ENCODE measurements at regions not wholly inside any gene's neighbourhood (a gene's known extent, or its start where the extent isn't known, plus 50 kb on each side); places are given as distances from the start of the nearest gene placed in this dataset.

- ATAC-seq: no peak
- ChIA-PET POLR2A (no interaction called here), CTCF (no interaction called here)
- Mint-ChIP-seq H3K4me3 (no peak overlapping the region), H3K36me3 (ENCODE audit: low read depth) (no peaks in the 10 kb centered on the region), H3K27ac (no peak overlapping the region), H3K4me1 (ENCODE audit: low read depth) (no peaks in the 10 kb centered on the region), H3K27me3 (no peaks in the 10 kb centered on the region), H3K9me3 (no peaks in the 10 kb centered on the region)
- TF ChIP-seq CTCF (IDR thresholded peaks at IDR 0.05): no peak
- DNase-seq: no peak
- intact Hi-C loops (cut with micrococcal nuclease): no loop called here
Observed at GRCh38 chr17:70820276-70820675, 650.9 kb downstream of the KCNJ2 start.

DNA sequence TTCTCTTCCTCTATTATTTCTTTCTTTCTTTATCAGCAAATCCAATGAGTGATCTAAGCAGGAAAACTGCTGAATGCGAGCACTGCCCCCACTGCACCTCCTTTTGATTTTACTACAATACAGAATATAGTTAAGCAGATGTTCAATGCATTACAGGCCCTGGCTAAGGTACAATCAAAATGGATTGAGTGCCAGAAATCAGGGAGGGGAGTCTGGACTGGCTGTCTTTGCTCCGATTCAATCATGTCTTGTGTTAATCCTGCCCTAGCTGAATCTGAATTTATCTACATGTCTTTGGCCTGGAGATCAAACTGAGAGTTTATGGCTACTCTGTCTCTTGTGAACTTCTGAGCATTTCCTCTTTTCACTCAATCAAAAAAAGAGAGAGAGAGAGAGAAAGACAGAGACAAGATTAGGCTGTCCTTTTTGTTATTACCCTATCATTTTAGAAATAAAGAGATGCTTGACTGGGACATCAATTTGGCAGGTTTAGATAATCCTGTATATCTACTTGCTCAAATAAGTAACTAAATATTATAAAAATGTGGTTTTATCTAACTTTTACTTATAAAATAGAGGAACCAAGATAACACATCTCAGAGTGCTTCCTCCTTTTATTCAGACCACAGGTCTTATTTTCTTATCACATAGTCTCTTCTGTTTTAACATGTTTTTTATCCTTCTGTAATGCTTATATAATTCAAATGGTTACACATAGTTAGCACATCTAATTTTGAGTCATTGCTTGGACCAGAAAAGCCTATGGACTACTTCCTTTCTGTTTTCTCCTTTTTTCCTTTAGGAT lies 656.2 kb downstream of the KCNJ2 start:
- Mint-ChIP-seq H3K27me3 (no peaks in the 10 kb centered on the region), H3K36me3 (ENCODE audit: low read depth) (no peaks in the 10 kb centered on the region), H3K4me1 (ENCODE audit: low read depth) (no peaks in the 10 kb centered on the region), H3K27ac (no peak overlapping the region), H3K9me3 (peaks cover 3% of the 10 kb centered on the region), H3K4me3 (no peak overlapping the region)
- CTCF ChIA-PET: no interaction called here
- no peak for ATAC-seq
- intact Hi-C loops (cut with micrococcal nuclease): no loop called here
- TF ChIP-seq CTCF (IDR thresholded peaks at IDR 0.05): no peak
- POLR2A ChIA-PET: no interaction called here
- no peak for DNase-seq

DNA sequence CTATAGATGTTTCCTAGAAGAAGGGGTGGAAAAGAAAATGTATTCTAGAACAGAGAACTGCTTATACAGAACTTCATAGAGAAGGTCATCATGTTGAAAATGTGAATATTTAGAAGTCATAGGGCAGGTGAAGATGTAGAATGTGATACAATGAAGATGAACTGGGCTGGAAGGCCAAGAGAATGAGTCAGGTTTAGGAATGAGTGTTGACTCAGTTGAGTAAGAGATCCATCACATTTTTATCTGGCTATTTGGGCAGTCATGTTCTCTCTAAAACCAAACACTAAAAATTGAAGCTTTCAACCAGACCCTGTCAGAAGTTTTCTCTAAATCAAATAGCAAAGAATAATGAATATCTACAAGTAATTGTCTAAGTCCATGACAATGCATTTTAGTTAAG lies 660.5 kb downstream of the KCNJ2 start:
- no peaks in the 10 kb centered on the region for H3K27me3 Mint-ChIP-seq
- ChIA-PET CTCF (no interaction called here), POLR2A (no interaction called here)
- H3K4me1 Mint-ChIP-seq (ENCODE audit: low read depth): no peaks in the 10 kb centered on the region
- no peak for DNase-seq
- intact Hi-C loops (cut with micrococcal nuclease): no loop called here
- TF ChIP-seq CTCF (IDR thresholded peaks at IDR 0.05): no peak
- no peak overlapping the region for H3K27ac Mint-ChIP-seq
- no peak overlapping the region for H3K4me3 Mint-ChIP-seq
- ATAC-seq: no peak
- H3K9me3 Mint-ChIP-seq: peaks cover 3% of the 10 kb centered on the region
- no peaks in the 10 kb centered on the region for H3K36me3 Mint-ChIP-seq (ENCODE audit: low read depth)

DNA sequence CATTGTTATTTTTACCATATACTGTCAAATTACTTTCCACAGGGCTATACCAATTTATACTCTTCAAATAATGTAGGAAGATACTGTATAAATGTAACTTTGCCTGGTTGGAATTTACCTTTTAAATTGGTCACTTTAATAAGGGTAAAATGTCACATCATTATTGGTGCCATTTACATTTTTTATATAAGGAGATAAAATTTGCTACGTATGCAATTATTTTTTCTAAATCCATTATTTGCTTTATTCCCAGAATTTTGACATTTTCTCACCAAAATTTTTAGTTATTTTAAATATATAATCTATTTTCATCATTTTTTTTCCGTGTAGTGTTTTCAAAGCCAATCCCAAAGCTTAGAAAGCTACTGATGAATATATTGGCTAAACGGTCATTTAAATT lies 664.7 kb downstream of the KCNJ2 start:
- no peaks in the 10 kb centered on the region for H3K27me3 Mint-ChIP-seq
- H3K4me3 Mint-ChIP-seq: no peak overlapping the region
- no peaks in the 10 kb centered on the region for H3K4me1 Mint-ChIP-seq (ENCODE audit: low read depth)
- ATAC-seq (no peak), DNase-seq (no peak)
- H3K9me3 Mint-ChIP-seq: no peaks in the 10 kb centered on the region
- ChIA-PET POLR2A (no interaction called here), CTCF (no interaction called here)
- H3K27ac Mint-ChIP-seq: no peak overlapping the region
- intact Hi-C loops (cut with micrococcal nuclease): no loop called here
- H3K36me3 Mint-ChIP-seq (ENCODE audit: low read depth): no peaks in the 10 kb centered on the region
- no peak for TF ChIP-seq CTCF (IDR thresholded peaks at IDR 0.05)

GRCh38 chr17:70848785-70849184 lies 679.5 kb downstream of the KCNJ2 start:
- no peak for TF ChIP-seq CTCF (IDR thresholded peaks at IDR 0.05)
- ChIA-PET POLR2A (no interaction called here), CTCF (no interaction called here)
- no peaks in the 10 kb centered on the region for H3K9me3 Mint-ChIP-seq
- H3K4me1 Mint-ChIP-seq (ENCODE audit: low read depth): no peaks in the 10 kb centered on the region
- ATAC-seq (no peak), DNase-seq (no peak)
- H3K27ac Mint-ChIP-seq: no peak overlapping the region
- H3K4me3 Mint-ChIP-seq: no peak overlapping the region
- H3K36me3 Mint-ChIP-seq (ENCODE audit: low read depth): no peaks in the 10 kb centered on the region
- H3K27me3 Mint-ChIP-seq: no peaks in the 10 kb centered on the region
- intact Hi-C loops (cut with micrococcal nuclease): no loop called here

All from activated CD8-positive, alpha-beta T cell treated with anti-CD3 and anti-CD28 coated beads for 36 hours (primary cell).